Transverse colon (tissue), 4 donors: ENCODE measurements at regions not wholly inside any gene's neighbourhood (a gene's known extent, or its start where the extent isn't known, plus 50 kb on each side); places are given as distances from the start of the nearest gene placed in this dataset.

ENCODE experiments used
- DNase-seq: peaks from one replicate; pipeline ENCODE4 v3.0.0-alpha.2; 2019
- H3K27ac ChIP-seq, 4 donors: fragments of 200-600 bp; sonication (generic); 2 replicates each; pipeline ENCODE4 v1.5.1; 2016 to 2018; ENCODE audit warnings: inconsistent platforms in 4 of 4
- H3K27me3 ChIP-seq: fragments of 200-600 bp; sonication (generic); 2 replicates; pipeline ENCODE4 v1.5.1; 2017; ENCODE audit warnings: inconsistent platforms
- H3K36me3 ChIP-seq, 4 donors: fragments of 200-600 bp; sonication (generic); 2 replicates each; pipeline ENCODE4 v1.5.1; 2017 to 2019; ENCODE audit warnings: inconsistent platforms in 4 of 4
- H3K4me1 ChIP-seq, 4 donors: fragments of 200-600 bp; sonication (generic); 2 replicates each; pipeline ENCODE4 v1.5.1; 2017 to 2020; ENCODE audit warnings: inconsistent platforms in 4 of 4
- H3K4me3 ChIP-seq, 4 donors: fragments of 200-600 bp; sonication (generic); 1 replicate in 1 of 4; 2 replicates in 3 of 4; pipeline versions ENCODE4 v1.5.1 to v1.6.1; 2017 to 2019; ENCODE audit warnings: inconsistent platforms in 4 of 4
- H3K9me3 ChIP-seq, 2 donors: fragments of 200-600 bp; sonication (generic); 2 replicates each; pipeline ENCODE4 v1.5.1; 2017 to 2019; ENCODE audit warnings: inconsistent platforms in 2 of 2
- CTCF ChIP-seq, 5 experiments: fragments of 200-600 bp in 3 of 5; fragments of 450-650 bp in 2 of 5; sonication (generic) in 3 of 5; IDR thresholded peaks; 1 replicate in 2 of 5; 2 replicates in 3 of 5; pipeline ENCODE4 v1.5.1; 2016 to 2017; ENCODE audit warnings: antibody characterized with exemption in 5 of 5, inconsistent platforms in 3 of 5, mild to moderate bottlenecking in 2 of 5, moderate library complexity in 1 of 5
- EP300 ChIP-seq: sonication (generic); formaldehyde crosslinking; IDR thresholded peaks from one replicate; pipeline ENCODE4 v1.6.1; 2017; ENCODE audit warnings: antibody characterized with exemption, low read depth
- POLR2A ChIP-seq: fragments of 450-650 bp; IDR thresholded peaks from one replicate; pipeline ENCODE4 v1.6.1; 2016; ENCODE audit warnings: antibody characterized with exemption, mild to moderate bottlenecking, moderate library complexity
- POLR2AphosphoS5 ChIP-seq, 3 donors: sonication (generic); formaldehyde crosslinking; IDR thresholded peaks; one replicate each; pipeline ENCODE4 v1.6.1; 2016; ENCODE audit warnings: antibody characterized with exemption in 3 of 3
- WGBS, 2 donors: methylation state at CpG; one replicate each; pipeline ENCODE4 v1.1.5; 2018; ENCODE audit warnings: low coverage in 1 of 2; 5-methylcytosine and 5-hydroxymethylcytosine counted together
- in situ Hi-C, 4 donors: fragments of 200-750 bp; cut with MboI; loops; one replicate each; pipeline versions ENCODE4 v1.15.0 to v1.15.1; 2017; ENCODE audit warnings: low sequenced_read_pairs in 3 of 4, low pct_ligation_motif_present in 1 of 4, low pct_unique_long_range_greater_than_20kb in 1 of 4
- intact Hi-C: fragments of 100-400 bp; cut with DNase I; formaldehyde crosslinking; loops from one replicate; pipeline ENCODE4 v1.15.1; 2023; ENCODE audit warnings: low total_unique reads

GRCh38 chr9:119050281-119050680 lies 319.0 kb downstream of the BRINP1 start:
- H3K27me3 ChIP-seq, result no peaks in the 10 kb centered on the region

DNA sequence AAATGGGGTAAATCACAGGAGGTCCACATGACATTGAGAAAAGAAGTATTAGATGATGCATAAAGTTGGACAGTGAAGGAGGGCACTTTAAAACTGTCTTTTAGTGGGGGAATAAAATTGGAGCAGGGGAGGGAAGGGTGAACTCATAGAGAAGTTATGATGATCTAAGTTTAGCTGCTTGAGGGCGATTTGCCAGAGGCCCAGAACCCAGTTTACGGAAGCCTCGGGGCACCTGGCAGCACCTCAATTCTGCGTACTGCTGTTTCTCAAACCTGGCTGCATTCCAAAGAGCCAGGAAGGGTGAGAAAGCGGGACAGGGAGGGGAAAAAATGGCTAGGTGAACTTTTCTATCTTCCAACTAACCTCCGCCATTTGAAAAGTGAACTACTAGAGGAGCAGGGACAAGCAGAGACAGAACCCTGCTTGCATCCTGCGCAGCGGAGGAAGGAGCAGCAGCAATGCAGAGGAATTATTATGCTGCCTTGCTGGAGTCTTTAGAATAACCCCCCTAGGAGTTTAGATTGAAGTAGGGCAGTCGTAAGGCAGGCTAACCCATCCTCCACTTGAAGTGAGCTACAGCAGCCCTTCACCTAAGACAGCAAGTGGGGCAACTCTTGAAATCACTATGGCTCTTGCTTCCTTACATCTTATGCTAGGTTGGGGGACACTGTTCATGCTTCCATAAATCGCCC lies 316.8 kb downstream of the BRINP1 start:
- Histone ChIP-seq H3K27me3 (no peaks in the 10 kb centered on the region), H3K27ac (no peak overlapping the region), H3K9me3 (no peaks in the 10 kb centered on the region), H3K36me3 (no peaks in the 10 kb centered on the region), H3K4me1 (no peaks in the 10 kb centered on the region), H3K4me3 (no peak overlapping the region)
- in situ Hi-C loops (no loop called here), intact Hi-C loops (no loop called here)
- TF ChIP-seq CTCF (IDR thresholded peaks at IDR 0.05) (no peak), POLR2AphosphoS5 (IDR thresholded peaks at IDR 0.05) (no peak), POLR2A (no peak), EP300 (no peak)
- peak; percentile 7 for DNase-seq
- 53 to 59% methylated on average over 6 to 10 of the region's 10 CpGs for WGBS, 2 donors

More at GRCh38 chr9:119050281-119050680, 319.0 kb downstream of the BRINP1 start:
- intact Hi-C loops, result no loop called here
- Histone ChIP-seq H3K4me3 (no peak overlapping the region), H3K4me1 (no peaks in the 10 kb centered on the region), H3K9me3 (no peaks in the 10 kb centered on the region), H3K36me3 (no peaks in the 10 kb centered on the region), H3K27ac (no peak overlapping the region)
- TF ChIP-seq CTCF (IDR thresholded peaks at IDR 0.05), result no peak
- TF ChIP-seq EP300, result no peak
- TF ChIP-seq POLR2AphosphoS5 (IDR thresholded peaks at IDR 0.05), result no peak
- TF ChIP-seq POLR2A, result no peak
- no peak for DNase-seq
- in situ Hi-C loops, result no loop called here

DNA sequence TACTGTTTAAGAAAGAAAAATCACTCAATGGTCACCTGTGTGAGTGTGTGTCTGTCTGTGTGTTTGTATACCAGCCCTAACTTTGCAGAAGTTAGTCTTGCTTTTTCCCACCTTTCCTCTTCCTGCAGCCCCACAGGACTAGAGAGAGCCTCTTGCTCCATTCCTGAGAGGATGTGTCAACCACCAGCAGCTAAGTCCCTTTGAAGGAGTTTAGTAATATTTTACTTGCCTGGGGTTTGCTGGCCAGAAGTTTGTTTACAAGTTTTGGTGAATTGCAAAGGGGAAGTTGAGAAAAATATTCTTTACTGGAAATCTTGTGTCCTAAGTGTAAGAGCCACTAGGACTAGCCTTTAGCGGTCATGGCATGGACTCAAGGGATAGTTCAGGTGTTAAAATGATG lies 316.2 kb downstream of the BRINP1 start:
- WGBS, 2 donors, result 60 to 92% methylated on average over 1 of the region's 1 CpG

More for the DNA sequence above, 316.2 kb downstream of the BRINP1 start:
- Histone ChIP-seq H3K36me3 (no peaks in the 10 kb centered on the region), H3K27ac (no peak overlapping the region), H3K4me3 (no peak overlapping the region), H3K27me3 (no peaks in the 10 kb centered on the region), H3K9me3 (no peaks in the 10 kb centered on the region), H3K4me1 (no peaks in the 10 kb centered on the region)
- in situ Hi-C loops (no loop called here), intact Hi-C loops (no loop called here)
- TF ChIP-seq POLR2A (no peak), POLR2AphosphoS5 (IDR thresholded peaks at IDR 0.05) (no peak), EP300 (no peak), CTCF (IDR thresholded peaks at IDR 0.05) (no peak)
- DNase-seq, result no peak
